CD8-positive, alpha-beta memory T cell (primary cell): ENCODE measurements at regions not wholly inside any gene's neighbourhood (a gene's known extent, or its start where the extent isn't known, plus 50 kb on each side); places are given as distances from the start of the nearest gene placed in this dataset.

Experiments
- CTCF ChIA-PET: fragments of 350-600 bp; sonication (Branson Sonifier 250); formaldehyde crosslinking; loops from one replicate; lab custom pipeline; 2021; ENCODE audit warnings: antibody characterized with exemption; lab: Charles Lee
- POLR2A ChIA-PET: fragments of 350-600 bp; sonication (Branson Sonifier 250); formaldehyde crosslinking; loops from one replicate; lab custom pipeline; 2021; ENCODE audit warnings: antibody characterized with exemption; lab: Charles Lee
- DNase-seq, 5 donors: peaks; one replicate each; pipeline versions ENCODE4 v3.0.0 to v3.0.0-alpha.2; 2020 to 2022; ENCODE audit warnings: mixed read lengths in 1 of 5
- H3K27ac ChIP-seq: one replicate; pipeline ENCODE4 v1.7.0; 2013; ENCODE audit warnings: low read depth, mild to moderate bottlenecking, low read length, moderate library complexity
- H3K27me3 ChIP-seq: 2 replicates; pipeline ENCODE4 v1.7.0; 2013; ENCODE audit warnings: low read length, mild to moderate bottlenecking; ENCODE audit not compliant: insufficient read depth, poor library complexity, severe bottlenecking
- H3K36me3 ChIP-seq: 2 replicates; pipeline ENCODE4 v1.7.0; 2013; ENCODE audit warnings: mild to moderate bottlenecking, low read length, moderate library complexity; ENCODE audit not compliant: insufficient read depth
- H3K4me1 ChIP-seq: 2 replicates; pipeline ENCODE4 v1.7.0; 2013; ENCODE audit warnings: mild to moderate bottlenecking, low read length, moderate library complexity; ENCODE audit not compliant: insufficient read depth
- H3K4me3 ChIP-seq: 2 replicates; pipeline ENCODE4 v1.7.0; 2013; ENCODE audit warnings: mild to moderate bottlenecking, low read length
- H3K9me3 ChIP-seq: 2 replicates; pipeline ENCODE4 v1.7.0; 2013; ENCODE audit warnings: mild to moderate bottlenecking, low read length
- H3K27ac Mint-ChIP-seq, 8 donors: one replicate each; pipeline ENCODE4 v1.8.0; 2020 to 2021; ENCODE audit warnings: mixed read lengths in 8 of 8, mild to moderate bottlenecking in 6 of 8, inconsistent platforms in 3 of 8, moderate library complexity in 3 of 8
- H3K27me3 Mint-ChIP-seq, 2 donors: one replicate each; pipeline ENCODE4 v1.8.0; 2020 to 2021; ENCODE audit warnings: mixed read lengths in 2 of 2, mild to moderate bottlenecking in 1 of 2, moderate library complexity in 1 of 2
- H3K36me3 Mint-ChIP-seq, 3 donors: one replicate each; pipeline ENCODE4 v1.8.0; 2020 to 2021; ENCODE audit warnings: mixed read lengths in 3 of 3, inconsistent platforms in 1 of 3, mild to moderate bottlenecking in 1 of 3
- H3K4me1 Mint-ChIP-seq, 3 donors: one replicate each; pipeline ENCODE4 v1.8.0; 2020 to 2021; ENCODE audit warnings: mixed read lengths in 3 of 3, inconsistent platforms in 1 of 3, mild to moderate bottlenecking in 1 of 3
- H3K4me3 Mint-ChIP-seq, 7 donors: one replicate each; pipeline ENCODE4 v1.8.0; 2020 to 2021; ENCODE audit warnings: mixed read lengths in 7 of 7, mild to moderate bottlenecking in 6 of 7, moderate library complexity in 4 of 7, inconsistent platforms in 2 of 7
- H3K9me3 Mint-ChIP-seq, 5 donors: one replicate each; pipeline ENCODE4 v1.8.0; 2020 to 2022; ENCODE audit warnings: mixed read lengths in 5 of 5, mild to moderate bottlenecking in 3 of 5, moderate library complexity in 2 of 5, inconsistent platforms in 1 of 5

- peaks cover 0 to 3% (median 0%) of the 10 kb centered on the region in 5 donors for H3K9me3 Mint-ChIP-seq
- no peak for DNase-seq
- peaks cover 2% of the 10 kb centered on the region for H3K27me3 ChIP-seq
- ChIA-PET POLR2A (interaction anchor here (0.7 kb wide), 1 partner anchor 154 kb away, joined by 3 read pairs; no protein-coding TSS in a partner anchor), CTCF (no interaction called here)
- no peaks in the 10 kb centered on the region for H3K9me3 ChIP-seq
- no peak overlapping the region for H3K27ac Mint-ChIP-seq
- H3K4me1 ChIP-seq = no peaks in the 10 kb centered on the region
- H3K4me3 Mint-ChIP-seq = no peak overlapping the region
- H3K27me3 Mint-ChIP-seq = peaks cover 0 to 10% of the 10 kb centered on the region in 2 donors
- no peaks in the 10 kb centered on the region for H3K36me3 Mint-ChIP-seq
- no peak overlapping the region for H3K4me3 ChIP-seq
- no peak overlapping the region for H3K27ac ChIP-seq
- H3K36me3 ChIP-seq = no peaks in the 10 kb centered on the region
- no peaks in the 10 kb centered on the region for H3K4me1 Mint-ChIP-seq
Observed at GRCh38 chr2:39531220-39531777, 94.2 kb upstream of the MAP4K3 start.

DNA sequence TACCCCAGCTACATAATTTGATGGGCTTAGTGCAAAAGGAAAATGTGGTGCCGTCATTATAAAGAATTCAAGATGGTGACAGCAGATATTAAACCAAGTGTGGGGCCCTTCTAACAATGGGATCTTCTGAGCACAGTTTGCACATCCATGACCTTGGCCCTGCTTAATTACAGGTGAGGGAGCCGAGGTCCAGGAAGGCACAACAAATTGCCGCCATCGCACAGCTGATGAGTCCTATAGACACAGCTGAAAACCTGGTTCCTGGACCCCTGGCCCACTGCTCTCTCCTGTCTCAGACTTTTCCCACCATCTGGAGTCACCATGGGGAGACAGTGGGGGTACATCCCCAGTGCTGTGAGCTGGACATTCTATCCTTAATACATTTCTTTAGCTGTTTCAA lies 95.8 kb upstream of the MAP4K3 start:
- Histone ChIP-seq H3K27ac (no peak overlapping the region), H3K27me3 (peaks cover 2% of the 10 kb centered on the region), H3K4me1 (no peaks in the 10 kb centered on the region), H3K36me3 (no peaks in the 10 kb centered on the region), H3K9me3 (no peaks in the 10 kb centered on the region), H3K4me3 (no peak overlapping the region)
- CTCF ChIA-PET = no interaction called here
- Mint-ChIP-seq H3K9me3 (no peaks in the 10 kb centered on the region), H3K4me1 (no peaks in the 10 kb centered on the region), H3K27me3 (peaks cover under 1 to 10% of the 10 kb centered on the region in 2 donors), H3K4me3 (no peak overlapping the region), H3K27ac (no peak overlapping the region), H3K36me3 (no peaks in the 10 kb centered on the region)
- POLR2A ChIA-PET = no interaction called here
- DNase-seq = no peak

- H3K27me3 ChIP-seq = peaks cover 2% of the 10 kb centered on the region
- Mint-ChIP-seq H3K27me3 (peaks cover 4 to 10% of the 10 kb centered on the region in 2 donors), H3K27ac (no peak overlapping the region), H3K4me3 (no peak overlapping the region), H3K4me1 (no peaks in the 10 kb centered on the region), H3K9me3 (no peaks in the 10 kb centered on the region), H3K36me3 (no peaks in the 10 kb centered on the region)
- DNase-seq = no peak
- no peak overlapping the region for H3K27ac ChIP-seq
- H3K36me3 ChIP-seq = no peaks in the 10 kb centered on the region
- no peak overlapping the region for H3K4me3 ChIP-seq
- H3K4me1 ChIP-seq = no peaks in the 10 kb centered on the region
- CTCF ChIA-PET = no interaction called here
- no peaks in the 10 kb centered on the region for H3K9me3 ChIP-seq
- POLR2A ChIA-PET = no interaction called here
Observed at GRCh38 chr2:39534095-39534711, 97.1 kb upstream of the MAP4K3 start.

DNA sequence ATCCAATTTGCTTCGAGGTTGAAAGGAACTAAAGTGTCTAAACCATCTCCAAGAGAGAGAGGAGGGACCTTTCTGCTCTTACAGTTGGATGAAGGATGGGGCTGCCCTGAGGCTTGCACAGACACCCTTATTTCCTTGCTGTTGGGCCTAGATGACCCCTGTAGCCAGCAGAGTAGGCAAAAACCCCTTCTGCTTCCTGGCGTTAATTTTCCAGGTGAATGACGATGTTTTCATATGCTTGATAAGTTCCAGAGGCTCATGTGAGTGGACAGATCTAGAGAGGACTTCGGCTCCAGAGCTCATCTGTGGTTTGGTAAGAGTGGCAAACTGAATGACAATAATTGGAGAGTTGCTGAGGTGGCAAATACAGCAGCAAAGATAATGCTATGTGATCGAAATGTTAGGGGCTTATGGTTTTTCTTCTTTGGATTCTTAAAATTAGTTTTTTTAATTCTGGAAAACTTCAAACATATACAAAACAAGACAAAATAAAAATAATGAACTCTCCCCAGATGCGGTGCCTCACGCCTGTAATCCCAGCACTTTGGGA lies 98.6 kb upstream of the MAP4K3 start:
- Histone ChIP-seq H3K4me3 (no peak overlapping the region), H3K9me3 (no peaks in the 10 kb centered on the region), H3K27me3 (peaks cover 2% of the 10 kb centered on the region), H3K36me3 (no peaks in the 10 kb centered on the region), H3K4me1 (no peaks in the 10 kb centered on the region), H3K27ac (no peak overlapping the region)
- Mint-ChIP-seq H3K27ac (no peak overlapping the region), H3K36me3 (no peaks in the 10 kb centered on the region), H3K9me3 (no peaks in the 10 kb centered on the region), H3K4me3 (no peak overlapping the region), H3K4me1 (no peaks in the 10 kb centered on the region), H3K27me3 (peaks cover 6 to 10% of the 10 kb centered on the region in 2 donors)
- DNase-seq = no peak
- CTCF ChIA-PET = no interaction called here
- POLR2A ChIA-PET = no interaction called here

DNA sequence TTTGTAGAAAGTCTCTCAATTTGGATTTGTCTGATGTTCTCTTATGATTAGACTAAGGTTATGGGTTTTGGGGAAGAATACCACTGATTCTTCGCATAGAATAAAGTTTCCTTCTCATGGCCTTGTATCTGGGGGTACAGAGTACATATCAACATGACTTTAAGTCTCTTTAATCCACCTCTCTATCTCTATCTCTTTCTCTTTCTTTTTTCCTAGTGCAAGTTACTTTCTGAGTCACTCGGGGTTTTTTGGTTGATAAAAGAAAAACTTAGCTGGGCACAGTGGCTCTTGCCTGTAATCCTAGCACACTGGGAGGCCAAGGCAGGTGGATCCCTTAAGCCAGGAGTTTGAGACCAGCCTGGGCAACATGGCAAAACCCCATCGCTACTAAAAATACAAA lies 100.1 kb upstream of the MAP4K3 start:
- Histone ChIP-seq H3K4me3 (no peak overlapping the region), H3K27ac (no peak overlapping the region), H3K4me1 (no peaks in the 10 kb centered on the region), H3K9me3 (no peaks in the 10 kb centered on the region), H3K27me3 (peaks cover 2% of the 10 kb centered on the region), H3K36me3 (no peaks in the 10 kb centered on the region)
- H3K27me3 Mint-ChIP-seq = peaks cover 6 to 15% of the 10 kb centered on the region in 2 donors
- CTCF ChIA-PET = no interaction called here
- no peak overlapping the region for H3K27ac Mint-ChIP-seq
- no peak overlapping the region for H3K4me3 Mint-ChIP-seq
- H3K36me3 Mint-ChIP-seq = no peaks in the 10 kb centered on the region
- no peaks in the 10 kb centered on the region for H3K4me1 Mint-ChIP-seq
- no peak for DNase-seq
- H3K9me3 Mint-ChIP-seq = no peaks in the 10 kb centered on the region
- POLR2A ChIA-PET = no interaction called here

GRCh38 chr2:39538718-39539117 lies 101.6 kb upstream of the MAP4K3 start:
- H3K27ac ChIP-seq = no peak overlapping the region
- DNase-seq = no peak
- H3K9me3 Mint-ChIP-seq = no peaks in the 10 kb centered on the region

DNA sequence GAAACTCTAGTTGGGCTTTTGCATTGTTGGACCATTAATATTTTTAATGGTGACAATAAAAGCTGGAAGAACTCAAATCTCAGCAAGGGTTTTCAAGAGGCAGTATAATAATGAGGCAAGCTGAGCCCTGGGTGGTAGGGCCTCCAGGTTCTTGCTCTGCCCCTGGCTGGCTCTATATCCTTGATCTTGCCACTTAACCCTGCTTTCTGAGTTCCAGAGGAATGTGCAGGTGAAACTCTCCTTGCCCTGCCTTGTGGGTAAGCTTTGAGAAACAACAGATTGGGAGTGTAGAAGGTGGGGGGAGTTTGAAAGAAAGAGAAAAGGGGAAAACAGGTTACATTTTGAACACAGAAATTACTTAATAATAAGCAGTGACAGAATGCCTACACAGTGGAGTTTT lies 103.3 kb upstream of the MAP4K3 start:
- Histone ChIP-seq H3K9me3 (no peaks in the 10 kb centered on the region), H3K36me3 (no peaks in the 10 kb centered on the region), H3K4me1 (no peaks in the 10 kb centered on the region), H3K27me3 (no peaks in the 10 kb centered on the region), H3K27ac (no peak overlapping the region), H3K4me3 (no peak overlapping the region)
- ChIA-PET POLR2A (no interaction called here), CTCF (no interaction called here)
- H3K4me3 Mint-ChIP-seq = no peak overlapping the region
- H3K9me3 Mint-ChIP-seq = no peaks in the 10 kb centered on the region
- peaks cover 6 to 13% of the 10 kb centered on the region in 2 donors for H3K27me3 Mint-ChIP-seq
- no peaks in the 10 kb centered on the region for H3K36me3 Mint-ChIP-seq
- no peaks in the 10 kb centered on the region for H3K4me1 Mint-ChIP-seq
- no peak for DNase-seq
- no peak overlapping the region for H3K27ac Mint-ChIP-seq

More at GRCh38 chr2:39538718-39539117, 101.6 kb upstream of the MAP4K3 start:
- Mint-ChIP-seq H3K36me3 (no peaks in the 10 kb centered on the region), H3K4me3 (no peak overlapping the region), H3K4me1 (no peaks in the 10 kb centered on the region), H3K27ac (no peak overlapping the region), H3K27me3 (peaks cover 6 to 11% of the 10 kb centered on the region in 2 donors)
- CTCF ChIA-PET = no interaction called here
- H3K4me1 ChIP-seq = no peaks in the 10 kb centered on the region
- H3K27me3 ChIP-seq = no peaks in the 10 kb centered on the region
- POLR2A ChIA-PET = no interaction called here
- H3K36me3 ChIP-seq = no peaks in the 10 kb centered on the region
- H3K4me3 ChIP-seq = no peak overlapping the region
- H3K9me3 ChIP-seq = no peaks in the 10 kb centered on the region

DNA sequence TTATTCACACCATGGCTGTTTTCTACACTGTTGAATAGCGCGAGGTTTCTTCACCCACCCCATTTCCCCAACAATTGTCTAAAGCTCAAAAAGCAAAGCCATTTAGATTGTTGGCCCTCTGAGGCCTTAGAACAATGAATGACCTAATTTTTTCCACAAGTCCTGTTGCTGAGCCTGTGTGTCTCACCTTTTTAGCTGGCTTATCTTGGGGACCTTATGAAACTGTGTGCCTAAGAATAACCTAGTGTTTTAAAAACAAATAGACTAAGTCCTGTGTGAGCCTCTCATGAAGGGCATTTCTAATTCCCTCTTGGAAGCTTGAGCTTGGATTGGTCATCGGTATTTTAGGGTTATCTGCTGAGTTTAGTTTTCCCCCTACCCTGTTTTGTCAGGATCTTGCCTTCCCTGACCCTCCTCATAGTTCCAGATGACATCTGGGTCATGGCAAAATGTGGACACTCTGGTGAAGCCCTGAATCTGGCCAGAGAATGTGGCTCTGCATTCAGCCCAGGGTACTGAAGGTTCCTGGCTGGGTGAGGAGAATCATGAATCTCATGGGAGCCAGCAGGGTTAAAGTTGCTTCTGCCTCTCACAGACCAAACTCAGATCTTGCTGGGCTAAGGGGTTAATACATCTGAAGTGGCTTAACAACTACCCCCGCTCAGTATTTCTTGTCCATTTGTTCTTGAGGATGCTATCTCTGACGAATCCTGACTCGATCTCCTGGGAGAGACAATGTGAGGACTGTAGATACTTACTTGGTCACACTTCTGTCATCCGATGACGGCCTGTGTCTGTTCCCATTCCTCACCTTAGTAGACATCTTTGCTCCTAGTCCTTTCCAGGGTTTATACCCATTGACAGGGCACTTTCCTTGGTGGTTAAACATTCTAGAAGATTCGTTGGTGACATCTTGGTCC lies 104.2 kb upstream of the MAP4K3 start:
- ChIA-PET CTCF (no interaction called here), POLR2A (no interaction called here)
- H3K4me1 ChIP-seq = no peaks in the 10 kb centered on the region
- no peak overlapping the region for H3K4me3 Mint-ChIP-seq
- H3K9me3 ChIP-seq = no peaks in the 10 kb centered on the region
- H3K4me3 ChIP-seq = no peak overlapping the region
- no peak for DNase-seq
- no peak overlapping the region for H3K27ac Mint-ChIP-seq
- H3K27me3 Mint-ChIP-seq = peaks cover 6 to 13% of the 10 kb centered on the region in 2 donors
- H3K27ac ChIP-seq = no peak overlapping the region
- H3K9me3 Mint-ChIP-seq = no peaks in the 10 kb centered on the region
- H3K36me3 Mint-ChIP-seq = no peaks in the 10 kb centered on the region
- no peaks in the 10 kb centered on the region for H3K4me1 Mint-ChIP-seq
- no peaks in the 10 kb centered on the region for H3K36me3 ChIP-seq
- no peaks in the 10 kb centered on the region for H3K27me3 ChIP-seq
